HepG2 (cell line): ENCODE measurements at regions not wholly inside any gene's neighbourhood (a gene's known extent, or its start where the extent isn't known, plus 50 kb on each side); places are given as distances from the start of the nearest gene placed in this dataset.

ENCODE experiments used
- ATAC-seq: fragments of 200-7000 bp; cut with Tn5 transposase; 3 replicates; pipeline ENCODE4 v1.9.1; 2020; ENCODE audit warnings: mild to moderate bottlenecking, moderate library complexity
- BruUV-seq: library from RNA; stranded (reverse); fragments of 400-500 nt; replicated peaks from 2 replicates; lab custom pipeline; 2021; lab: Mats Ljungman, UMichigan
- CTCF ChIA-PET: fragments of 300-600 bp; formaldehyde crosslinking; extraction: SDS; loops from one replicate; lab custom pipeline; 2021; ENCODE audit warnings: low total read pairs, inconsistent platforms, low intra/inter-chr PET ratio; lab: Yijun Ruan, JAX
- POLR2A ChIA-PET: fragments of 350-600 bp; sonication (Branson Sonifier 250); formaldehyde crosslinking; loops from one replicate; lab custom pipeline; 2020; ENCODE audit warnings: antibody characterized with exemption, inconsistent platforms; lab: Yijun Ruan, JAX
- DNase-seq: peaks from one replicate; pipeline ENCODE4 v3.0.0-alpha.2; 2015; ENCODE audit warnings: low spot score
- FAIRE-seq: peaks from 3 replicates; lab custom pipeline; 2011; peaks lifted over from hg19 to GRCh38; lab: Jason Lieb, UNC
- H2AFZ ChIP-seq: one replicate; pipeline ENCODE4 v1.6.1; 2011; ENCODE audit warnings: low read length, inconsistent platforms
- H3K27ac ChIP-seq: fragments of 300-600 bp; 3 replicates; pipeline ENCODE4 v1.8.0; 2011; ENCODE audit warnings: mixed run types, mild to moderate bottlenecking, mixed read lengths, low read length, inconsistent platforms; ENCODE audit not compliant: insufficient read depth; ENCODE audit errors: extremely low read length
- H3K27me3 ChIP-seq, 2 experiments: fragments of 200-600 bp in 1 of 2; 2 replicates in 1 of 2; 3 replicates in 1 of 2; pipeline versions ENCODE4 v1.6.0 to v1.8.0; 2011; ENCODE audit warnings: low read length in 2 of 2, mild to moderate bottlenecking in 2 of 2, moderate library complexity in 2 of 2, inconsistent platforms in 1 of 2; ENCODE audit not compliant: insufficient read depth in 2 of 2, control insufficient read depth in 1 of 2
- H3K36me3 ChIP-seq, 2 experiments: fragments of 200-600 bp in 1 of 2; replicated peaks in 1 of 2; 2 replicates in 1 of 2; 3 replicates in 1 of 2; pipeline versions ENCODE4 v1.5.1 to v1.8.0; 2011; ENCODE audit warnings: low read length in 2 of 2, inconsistent platforms in 1 of 2; ENCODE audit not compliant: insufficient read depth in 2 of 2, control insufficient read depth in 1 of 2
- H3K4me1 ChIP-seq: 2 replicates; pipeline ENCODE4 v1.5.1; 2012; ENCODE audit warnings: low read length, inconsistent platforms; ENCODE audit not compliant: insufficient read depth
- H3K4me2 ChIP-seq: 2 replicates; pipeline ENCODE4 v1.6.0; 2011; ENCODE audit warnings: low read depth, low read length, inconsistent platforms
- H3K4me3 ChIP-seq, 3 experiments: fragments of 200-600 bp in 1 of 3; sonication (generic), shearing (Covaris generic) in 1 of 3; replicated peaks in 1 of 3; 2 replicates each; pipeline ENCODE4 v1.5.1; 2011 to 2016; ENCODE audit warnings: low read length in 3 of 3, inconsistent platforms in 2 of 3, low read depth in 2 of 3, mild to moderate bottlenecking in 2 of 3, control low read depth in 1 of 3, mixed read lengths in 1 of 3; ENCODE audit not compliant: insufficient read depth in 1 of 3
- H3K79me2 ChIP-seq: one replicate; pipeline ENCODE4 v1.6.1; 2011; ENCODE audit warnings: low read length, inconsistent platforms; ENCODE audit not compliant: insufficient read depth
- H3K9ac ChIP-seq: 2 replicates; pipeline ENCODE4 v1.6.0; 2011; ENCODE audit warnings: mild to moderate bottlenecking, low read depth, low read length, inconsistent platforms; ENCODE audit not compliant: insufficient read depth
- H3K9me3 ChIP-seq: 2 replicates; pipeline ENCODE4 v1.5.1; 2012; ENCODE audit warnings: mild to moderate bottlenecking, low read length
- H4K20me1 ChIP-seq: 2 replicates; pipeline ENCODE4 v1.6.0; 2011; ENCODE audit warnings: inconsistent platforms, mild to moderate bottlenecking, low read length, moderate library complexity; ENCODE audit not compliant: insufficient read depth
- ARID5B ChIP-seq: IDR thresholded peaks from 2 replicates; pipeline ENCODE4 v1.4.0; 2020; ENCODE audit warnings: mild to moderate bottlenecking, missing genetic modification reagents
- CCDC6 ChIP-seq: sonication (generic); formaldehyde crosslinking; IDR thresholded peaks from 2 replicates; pipeline ENCODE4 v1.8.1; 2022; ENCODE audit warnings: mild to moderate bottlenecking, missing genetic modification reagents, moderate library complexity
- DBP ChIP-seq: sonication (generic); formaldehyde crosslinking; IDR thresholded peaks from 2 replicates; pipeline ENCODE4 v1.4.0; 2020; ENCODE audit warnings: missing genetic modification reagents; ENCODE audit errors: not compliant biosample characterization
- E2F5 ChIP-seq: sonication (generic); formaldehyde crosslinking; conservative IDR thresholded peaks from 2 replicates; pipeline ENCODE4 v1.4.0; 2020; ENCODE audit warnings: missing genetic modification reagents
- HOXA5 ChIP-seq: sonication (generic); formaldehyde crosslinking; IDR thresholded peaks from 2 replicates; pipeline ENCODE4 v1.4.0; 2020; ENCODE audit warnings: missing genetic modification reagents
- IKZF5 ChIP-seq: IDR thresholded peaks from 2 replicates; pipeline ENCODE4 v1.6.1; 2018; ENCODE audit warnings: missing genetic modification reagents, mild to moderate bottlenecking, missing compliant biosample characterization
- PHF21A ChIP-seq: sonication (generic); formaldehyde crosslinking; IDR thresholded peaks from 2 replicates; pipeline ENCODE4 v1.5.0; 2020; ENCODE audit warnings: mild to moderate bottlenecking, missing genetic modification reagents
- ZC3H13 ChIP-seq: sonication (generic); formaldehyde crosslinking; IDR thresholded peaks from 2 replicates; pipeline ENCODE4 v1.8.1; 2023; ENCODE audit warnings: mild to moderate bottlenecking, missing genetic modification reagents, moderate library complexity
- ZFP91 ChIP-seq: sonication (generic); formaldehyde crosslinking; IDR thresholded peaks from 2 replicates; pipeline ENCODE4 v1.9.0; 2022; ENCODE audit warnings: missing genetic modification reagents, mild to moderate bottlenecking, borderline replicate concordance
- ZNF577 ChIP-seq: sonication (generic); formaldehyde crosslinking; IDR thresholded peaks from 2 replicates; pipeline ENCODE4 v1.4.0; 2020; ENCODE audit warnings: mild to moderate bottlenecking, low read depth, missing genetic modification reagents, borderline replicate concordance
- ZNF75D ChIP-seq: sonication (generic); formaldehyde crosslinking; IDR thresholded peaks from 2 replicates; pipeline ENCODE4 v1.8.1; 2023; ENCODE audit warnings: missing genetic modification reagents, mild to moderate bottlenecking, borderline replicate concordance
- ZNF841 ChIP-seq: sonication (generic); formaldehyde crosslinking; IDR thresholded peaks from 2 replicates; pipeline ENCODE4 v1.8.1; 2023; ENCODE audit warnings: missing genetic modification reagents, borderline replicate concordance
- WGBS: methylation state at CpG from one replicate; pipeline ENCODE4 v1.1.6; 2017; ENCODE audit warnings: low lambda C conversion rate; 5-methylcytosine and 5-hydroxymethylcytosine counted together
- in situ Hi-C: cut with HindIII; loops from 2 replicates; pipeline ENCODE4 v1.10.0; 2017; ENCODE audit warnings: low pct_unique_long_range_greater_than_20kb; ENCODE audit not compliant: extremely low pct_ligation_motif_present
- intact Hi-C: fragments of 100-400 bp; cut with micrococcal nuclease; formaldehyde crosslinking; loops from one replicate; pipeline ENCODE4 v1.10.0; 2022; ENCODE audit not compliant: unreplicated experiment
- TF ChIP-seq, protein P1 (sequence below): sonication (generic); formaldehyde crosslinking; IDR thresholded peaks from 2 replicates; pipeline ENCODE4 v1.4.0; 2020; ENCODE audit warnings: mild to moderate bottlenecking, missing genetic modification reagents

- FAIRE-seq (no peak), DNase-seq (no peak), ATAC-seq (no peak)
- Histone ChIP-seq H3K36me3 (no peaks in the 10 kb centered on the region), H3K4me1 (no peaks in the 10 kb centered on the region), H3K9me3 (no peaks in the 10 kb centered on the region), H3K27me3 (no peaks in the 10 kb centered on the region; a peak in 1 of 5 replicates), H3K79me2 (no peaks in the 10 kb centered on the region), H3K9ac (no peak overlapping the region), H3K27ac (no peak overlapping the region), H4K20me1 (no peaks in the 10 kb centered on the region), H2AFZ (no peak overlapping the region), H3K4me2 (no peak overlapping the region), H3K4me3 (no peak overlapping the region)
- no peak for TF ChIP-seq CCDC6 (CRISPR knock-in tag)
- TF ChIP-seq, protein P1, sequence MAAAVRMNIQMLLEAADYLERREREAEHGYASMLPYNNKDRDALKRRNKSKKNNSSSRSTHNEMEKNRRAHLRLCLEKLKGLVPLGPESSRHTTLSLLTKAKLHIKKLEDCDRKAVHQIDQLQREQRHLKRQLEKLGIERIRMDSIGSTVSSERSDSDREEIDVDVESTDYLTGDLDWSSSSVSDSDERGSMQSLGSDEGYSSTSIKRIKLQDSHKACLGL (CRISPR knock-in tag), result no peak
- TF ChIP-seq DBP (CRISPR knock-in tag), result no peak
- no peak for TF ChIP-seq E2F5 (CRISPR knock-in tag)
- no peak for TF ChIP-seq ARID5B (CRISPR knock-in tag)
- no peak for TF ChIP-seq ZFP91 (CRISPR knock-in tag)
- no peak for TF ChIP-seq PHF21A
- TF ChIP-seq ZNF577 (CRISPR knock-in tag), result no peak
- TF ChIP-seq HOXA5, result no peak
- no peak for TF ChIP-seq ZNF75D (CRISPR knock-in tag)
- no peak for TF ChIP-seq ZC3H13 (CRISPR knock-in tag)
- TF ChIP-seq IKZF5 (CRISPR knock-in tag), result no peak
- TF ChIP-seq ZNF841 (CRISPR knock-in tag), result no peak
- WGBS, result 6% methylated on average over 3 of the region's 3 CpGs
- intact Hi-C loops (no loop called here), in situ Hi-C loops (no loop called here)
- CTCF ChIA-PET, result no interaction called here
- no TSS peak for BruUV-seq
- POLR2A ChIA-PET, result no interaction called here
Measured at GRCh38 chr9:85114799-85115198, 445.3 kb downstream of the NTRK2 start.
